ENCODE measurements at regions not wholly inside any gene's neighbourhood (a gene's known extent, or its start where the extent isn't known, plus 50 kb on each side); places are given as distances from the start of the nearest gene placed in this dataset.
"Not testable (repeated sequence)": the region's sequence is repeated elsewhere in the genome, so short reads cannot be mapped to it uniquely, and the experiment has no call there.

- peak; percentile 74 to 92 (median 89) for DNase-seq
- Histone ChIP-seq H3K36me3 (no peaks in the 10 kb centered on the region), H3K27ac (peak overlapping the region; percentile 84 to 92 (median 90)), H3K27me3 (no peaks in the 10 kb centered on the region), H3K4me1 (no peaks in the 10 kb centered on the region), H3K4me3 (peak overlapping the region; percentile 63 to 86 (median 76)), H3K9me3 (no peaks in the 10 kb centered on the region)
- TF ChIP-seq POLR2A (IDR thresholded peaks at IDR 0.05) (peak; percentile 85 to 89), CTCF (IDR thresholded peaks at IDR 0.05) (peak in 4 of 6 experiments; percentile 43 to 86 (median 74))
Measured at GRCh38 chr17:30600060-30600829, 123.0 kb downstream of the GOSR1 start.

- H3K36me3 ChIP-seq, result no peaks in the 10 kb centered on the region
- H3K9me3 ChIP-seq, result no peaks in the 10 kb centered on the region
- peak overlapping the region; percentile 63 to 86 (median 76) for H3K4me3 ChIP-seq
- H3K27me3 ChIP-seq, result no peaks in the 10 kb centered on the region
- TF ChIP-seq POLR2A (IDR thresholded peaks at IDR 0.05) (no peak), CTCF (IDR thresholded peaks at IDR 0.05) (no peak)
- DNase-seq, result peak in 2 of 3 donors; percentile 45 to 55
- peak overlapping the region; percentile 84 to 92 (median 90) for H3K27ac ChIP-seq
- H3K4me1 ChIP-seq, result no peaks in the 10 kb centered on the region
Measured at GRCh38 chr17:30599428-30600059, 122.3 kb downstream of the GOSR1 start.

- TF ChIP-seq POLR2A (IDR thresholded peaks at IDR 0.05), result no peak
- no peak for TF ChIP-seq CTCF (IDR thresholded peaks at IDR 0.05)
- no peaks in the 10 kb centered on the region for H3K36me3 ChIP-seq
Measured at GRCh38 chr17:30597776-30598288, 120.6 kb downstream of the GOSR1 start.

GRCh38 chr17:30596948-30597775 lies 120.0 kb downstream of the GOSR1 start:
- H3K4me1 ChIP-seq, H3K27ac ChIP-seq, H3K27me3 ChIP-seq, H3K9me3 ChIP-seq, H3K36me3 ChIP-seq, H3K4me3 ChIP-seq, DNase-seq: not testable (repeated sequence)

More at GRCh38 chr17:30597776-30598288, 120.6 kb downstream of the GOSR1 start:
- Histone ChIP-seq H3K27me3 (no peaks in the 10 kb centered on the region), H3K4me1 (no peaks in the 10 kb centered on the region), H3K4me3 (no peak overlapping the region), H3K27ac (no peak overlapping the region), H3K9me3 (no peaks in the 10 kb centered on the region)
- DNase-seq, result no peak

- not testable (repeated sequence) for H3K4me1 ChIP-seq, H3K4me3 ChIP-seq, DNase-seq, H3K27me3 ChIP-seq, H3K9me3 ChIP-seq, H3K27ac ChIP-seq, H3K36me3 ChIP-seq
Measured at GRCh38 chr17:30594953-30595371, 117.8 kb downstream of the GOSR1 start.

- Histone ChIP-seq H3K27me3 (no peaks in the 10 kb centered on the region), H3K9me3 (no peaks in the 10 kb centered on the region), H3K4me1 (no peaks in the 10 kb centered on the region), H3K36me3 (no peaks in the 10 kb centered on the region), H3K4me3 (no peak overlapping the region), H3K27ac (no peak overlapping the region)
- DNase-seq, result no peak
- TF ChIP-seq POLR2A (IDR thresholded peaks at IDR 0.05) (no peak), CTCF (IDR thresholded peaks at IDR 0.05) (no peak)
Measured at GRCh38 chr17:30594223-30594952, 117.2 kb downstream of the GOSR1 start.
